ENCODE measurements at regions not wholly inside any gene's neighbourhood (a gene's known extent, or its start where the extent isn't known, plus 50 kb on each side); places are given as distances from the start of the nearest gene placed in this dataset.

DNA sequence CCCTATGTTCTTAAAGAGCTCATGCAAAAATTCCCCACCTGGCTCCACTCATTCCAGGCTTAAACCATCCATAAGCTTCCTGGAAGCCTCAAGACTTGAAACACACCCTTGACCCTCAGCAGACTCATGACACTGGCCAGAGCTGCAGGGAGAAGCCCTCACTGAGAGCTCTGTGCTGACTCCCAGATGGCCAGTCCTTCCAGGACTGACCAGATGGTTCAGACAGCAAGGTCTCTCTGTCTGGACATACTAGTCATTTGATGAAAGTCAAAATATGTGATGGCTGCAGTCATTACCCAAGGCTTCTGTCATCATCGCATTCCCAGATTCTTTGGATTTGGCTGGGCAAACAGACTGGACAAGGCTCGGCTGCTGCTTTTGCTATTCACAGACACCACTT is 397.4 kb downstream of the FOXO1 start:
- in situ Hi-C loops (cut with HindIII; ENCODE audit: low sequenced_read_pairs), result no loop called here

- in situ Hi-C loops (cut with HindIII; ENCODE audit: low sequenced_read_pairs), result no loop called here
Measured at GRCh38 chr13:40270726-40271125, 395.7 kb downstream of the FOXO1 start.

DNA sequence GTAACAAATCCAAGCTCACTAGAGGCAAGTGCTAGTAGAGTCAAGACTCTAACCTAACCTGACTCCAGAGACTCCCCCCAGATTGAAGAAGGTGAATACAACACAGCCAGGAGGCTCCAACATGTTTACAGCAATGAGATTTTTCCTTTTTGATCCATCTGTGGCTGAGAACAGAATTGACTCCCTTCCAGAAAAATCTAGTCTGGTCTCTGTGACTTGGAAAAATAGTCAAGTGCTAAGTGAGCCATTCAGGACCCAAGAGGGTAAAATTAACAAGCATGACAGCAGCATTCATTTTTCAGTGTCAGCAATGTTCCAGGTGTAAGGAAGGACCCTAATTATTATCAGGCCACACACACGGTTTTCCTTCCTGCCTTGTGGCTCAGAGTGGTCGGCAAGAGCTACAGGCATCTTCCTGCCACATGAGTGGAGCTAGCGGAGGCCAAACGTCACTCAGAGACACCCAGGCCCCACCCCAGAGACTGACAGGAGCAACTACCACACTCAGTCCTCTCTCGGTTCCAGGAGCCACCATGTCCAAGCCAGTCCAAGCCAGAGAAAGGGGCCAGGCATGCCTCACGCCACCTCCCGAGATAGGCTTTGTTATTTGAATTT is 395.1 kb downstream of the FOXO1 start:
- in situ Hi-C loops (cut with HindIII; ENCODE audit: low sequenced_read_pairs), result no loop called here

GRCh38 chr13:40271931-40272775 is 394.3 kb downstream of the FOXO1 start:
- in situ Hi-C loops (cut with HindIII; ENCODE audit: low sequenced_read_pairs), result no loop called here

GRCh38 chr13:40272776-40273139 is 393.7 kb downstream of the FOXO1 start:
- in situ Hi-C loops (cut with HindIII; ENCODE audit: low sequenced_read_pairs), result no loop called here

GRCh38 chr13:40273253-40274025 is 393.0 kb downstream of the FOXO1 start:
- in situ Hi-C loops (cut with HindIII; ENCODE audit: low sequenced_read_pairs), result no loop called here

- in situ Hi-C loops (cut with HindIII; ENCODE audit: low sequenced_read_pairs), result no loop called here
Measured at GRCh38 chr13:40274103-40274502, 392.3 kb downstream of the FOXO1 start.

- in situ Hi-C loops (cut with HindIII; ENCODE audit: low sequenced_read_pairs), result no loop called here
Measured at GRCh38 chr13:40275155-40275554, 391.3 kb downstream of the FOXO1 start.

- in situ Hi-C loops (cut with HindIII; ENCODE audit: low sequenced_read_pairs), result no loop called here
Measured at GRCh38 chr13:40275636-40276035, 390.8 kb downstream of the FOXO1 start.

DNA sequence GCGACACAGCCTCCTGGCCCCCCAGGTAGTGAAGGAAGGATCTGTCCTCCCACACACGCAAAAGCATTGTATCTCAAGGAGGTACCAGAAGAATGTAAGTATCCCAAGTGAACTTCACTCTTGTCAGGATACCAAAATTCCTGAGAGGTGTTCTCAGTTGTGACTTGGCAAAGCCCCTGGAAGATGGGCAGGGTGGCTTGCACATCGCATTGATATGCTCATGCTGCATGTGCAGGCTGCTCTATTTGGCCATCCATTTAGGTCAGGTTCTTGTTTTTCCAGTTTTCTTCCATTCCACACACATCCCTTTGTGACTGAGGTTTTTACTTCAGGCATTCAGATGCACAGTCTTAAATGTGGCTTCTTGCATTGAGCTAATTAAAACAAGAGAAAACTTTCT is 382.8 kb downstream of the FOXO1 start:
- in situ Hi-C loops (cut with HindIII; ENCODE audit: low sequenced_read_pairs), result no loop called here

GRCh38 chr13:40285634-40286033 is 380.8 kb downstream of the FOXO1 start:
- in situ Hi-C loops (cut with HindIII; ENCODE audit: low sequenced_read_pairs), result no loop called here

DNA sequence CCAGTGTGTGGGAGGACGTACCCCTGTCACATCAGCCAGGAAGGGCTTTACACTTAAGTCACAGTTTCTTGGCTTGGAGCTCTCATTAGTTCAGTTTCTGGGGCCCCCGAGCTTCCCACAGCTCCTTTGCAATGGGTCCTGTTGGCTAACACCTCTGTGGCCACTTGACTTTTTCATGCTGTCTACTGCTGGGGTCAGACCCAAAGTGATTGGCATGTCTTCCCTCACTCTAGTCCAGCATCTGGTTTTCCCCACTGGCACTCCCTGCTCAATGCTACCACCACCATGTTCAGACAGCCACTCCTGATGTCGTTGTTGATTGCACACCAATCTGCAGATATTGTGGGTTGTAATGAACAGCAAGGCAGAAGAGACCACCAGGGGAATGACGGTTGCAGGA is 379.0 kb downstream of the FOXO1 start:
- in situ Hi-C loops (cut with HindIII; ENCODE audit: low sequenced_read_pairs), result no loop called here

DNA sequence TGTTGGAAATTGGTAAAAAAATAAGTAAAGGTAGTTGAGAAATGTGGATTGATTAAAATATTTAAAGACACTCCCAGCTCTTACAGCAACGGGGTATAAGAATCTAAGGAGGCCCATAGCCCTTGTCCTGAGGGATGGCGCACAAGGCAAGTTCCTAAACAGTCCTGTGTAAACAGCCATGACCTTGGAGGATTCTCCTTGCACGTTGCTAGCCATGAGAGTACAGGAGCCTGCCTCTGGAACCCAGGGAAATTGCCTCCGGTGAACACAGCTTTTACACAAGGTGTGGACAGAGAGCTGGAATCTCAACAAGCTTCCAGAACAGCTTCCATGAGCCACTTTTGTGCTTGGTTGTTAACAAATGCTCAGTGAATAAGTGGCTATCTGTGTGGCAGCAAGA is 378.2 kb downstream of the FOXO1 start:
- in situ Hi-C loops (cut with HindIII; ENCODE audit: low sequenced_read_pairs), result no loop called here

- in situ Hi-C loops (cut with HindIII; ENCODE audit: low sequenced_read_pairs), result no loop called here
Measured at GRCh38 chr13:40290758-40291157, 375.7 kb downstream of the FOXO1 start.

GRCh38 chr13:40292108-40292507 is 374.3 kb downstream of the FOXO1 start:
- in situ Hi-C loops (cut with HindIII; ENCODE audit: low sequenced_read_pairs), result no loop called here

- in situ Hi-C loops (cut with HindIII; ENCODE audit: low sequenced_read_pairs), result no loop called here
Measured at GRCh38 chr13:40292536-40292935, 373.9 kb downstream of the FOXO1 start.

- in situ Hi-C loops (cut with HindIII; ENCODE audit: low sequenced_read_pairs), result no loop called here
Measured at GRCh38 chr13:40302351-40302750, 364.1 kb downstream of the FOXO1 start.

- in situ Hi-C loops (cut with HindIII; ENCODE audit: low sequenced_read_pairs), result no loop called here
Measured at GRCh38 chr13:40304391-40304790, 362.1 kb downstream of the FOXO1 start.

GRCh38 chr13:40306817-40307216 is 359.6 kb downstream of the FOXO1 start:
- in situ Hi-C loops (cut with HindIII; ENCODE audit: low sequenced_read_pairs), result no loop called here

DNA sequence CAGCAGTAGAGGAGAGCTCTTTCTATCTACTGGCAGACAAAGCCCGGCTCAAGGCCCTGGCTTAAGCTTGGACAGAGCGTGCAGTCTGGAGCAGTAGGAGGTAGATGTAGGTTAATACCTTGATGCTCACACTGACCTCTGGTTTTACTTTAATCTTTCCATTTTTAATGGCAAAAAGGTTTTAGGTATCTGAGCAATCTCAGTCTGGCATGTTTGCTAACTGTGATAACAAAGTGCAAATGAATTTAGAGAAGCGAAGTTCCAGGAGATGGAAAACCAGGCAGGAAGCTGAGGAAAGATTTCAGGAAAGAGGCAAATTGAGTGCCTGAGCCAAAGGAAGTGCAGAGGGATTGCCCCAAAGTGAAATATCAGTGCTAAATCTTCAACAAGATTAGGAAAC is 356.6 kb downstream of the FOXO1 start:
- in situ Hi-C loops (cut with HindIII; ENCODE audit: low sequenced_read_pairs), result no loop called here

DNA sequence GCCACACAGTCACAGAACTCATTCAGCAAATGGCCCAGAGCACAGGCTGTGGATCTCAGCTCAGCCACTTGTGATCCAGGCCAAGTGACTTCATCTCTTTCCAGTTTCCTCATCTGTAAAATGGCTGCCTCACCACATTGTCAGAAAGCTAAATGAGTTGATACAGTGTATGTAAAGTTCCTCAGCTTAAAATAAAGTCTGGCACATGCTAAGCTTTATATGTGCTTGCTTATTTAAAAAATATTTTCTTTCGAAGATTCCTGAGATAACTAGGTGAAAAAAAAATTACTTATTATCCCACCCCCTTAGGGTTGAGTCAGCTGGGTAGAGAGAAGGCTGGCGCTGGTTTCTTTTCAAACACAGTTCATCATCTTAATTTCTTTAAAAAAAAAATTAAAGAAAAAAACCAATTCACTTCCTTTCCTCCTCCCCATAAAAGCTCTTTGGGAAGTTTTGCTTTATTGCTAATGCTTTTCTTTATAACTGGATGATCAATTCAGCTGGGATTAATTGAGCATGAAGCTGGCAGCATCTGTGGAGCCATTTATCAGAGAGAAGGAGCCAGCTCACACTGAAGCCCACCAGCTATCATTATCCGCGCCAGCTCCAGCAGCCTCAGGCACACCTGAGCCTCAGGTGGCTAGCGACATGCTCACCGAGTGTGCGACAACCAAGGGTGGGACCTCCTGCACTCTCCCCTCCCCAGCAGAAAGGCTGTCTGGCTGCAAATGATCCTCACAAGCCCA is 354.9 kb downstream of the FOXO1 start:
- in situ Hi-C loops (cut with HindIII; ENCODE audit: low sequenced_read_pairs), result no loop called here
